Neural progenitor cell (in vitro differentiated cells): ENCODE measurements at regions not wholly inside any gene's neighbourhood (a gene's known extent, or its start where the extent isn't known, plus 50 kb on each side); places are given as distances from the start of the nearest gene placed in this dataset.
A peak's percentile ranks its signal among the peaks of the same experiment; 100 is the strongest.

Source experiments
- DNase-seq: peaks from one replicate; pipeline ENCODE4 v3.0.0-alpha.2; 2016; ENCODE audit warnings: low spot score
- H2AFZ ChIP-seq: fragments of 200-600 bp; sonication (generic); replicated peaks from 2 replicates; pipeline ENCODE4 v1.6.1; 2016; ENCODE audit warnings: antibody characterized with exemption
- H3F3A ChIP-seq: fragments of 200-600 bp; sonication (generic); 2 replicates; pipeline ENCODE4 v1.6.1; 2016; ENCODE audit warnings: antibody characterized with exemption, low read depth
- H3K27ac ChIP-seq: fragments of 200-600 bp; sonication (generic); 2 replicates; pipeline ENCODE4 v1.5.1; 2016; ENCODE audit warnings: mild to moderate bottlenecking
- H3K27me3 ChIP-seq: fragments of 200-600 bp; sonication (generic); 2 replicates; pipeline ENCODE4 v1.6.1; 2016; ENCODE audit warnings: mild to moderate bottlenecking, moderate library complexity
- H3K36me3 ChIP-seq: fragments of 200-600 bp; sonication (generic); 2 replicates; pipeline ENCODE4 v1.5.1; 2016
- H3K4me1 ChIP-seq: fragments of 200-600 bp; sonication (generic); 2 replicates; pipeline ENCODE4 v1.6.1; 2016; ENCODE audit warnings: mixed run types
- H3K4me2 ChIP-seq: fragments of 200-600 bp; sonication (generic); 2 replicates; pipeline ENCODE4 v1.6.1; 2016
- H3K4me3 ChIP-seq: fragments of 200-600 bp; sonication (generic); 2 replicates; pipeline ENCODE4 v1.5.1; 2016
- H3K79me2 ChIP-seq: fragments of 200-600 bp; sonication (generic); 2 replicates; pipeline ENCODE4 v1.6.1; 2016; ENCODE audit warnings: low read depth
- H3K9ac ChIP-seq: fragments of 200-600 bp; sonication (generic); 2 replicates; pipeline ENCODE4 v1.6.1; 2016
- H3K9me3 ChIP-seq: fragments of 200-600 bp; sonication (generic); 2 replicates; pipeline ENCODE4 v1.5.1; 2016; ENCODE audit warnings: low read depth
- H4K20me1 ChIP-seq: fragments of 200-600 bp; sonication (generic); 2 replicates; pipeline ENCODE4 v1.6.1; 2016; ENCODE audit warnings: low read depth
- H3K27ac Mint-ChIP-seq: 3 replicates; pipeline ENCODE4 v1.8.0; 2021; ENCODE audit warnings: mixed read lengths
- H3K27me3 Mint-ChIP-seq: 2 replicates; pipeline ENCODE4 v1.8.0; 2022; ENCODE audit warnings: low read depth, mild to moderate bottlenecking, inconsistent platforms, moderate library complexity, mixed read lengths; ENCODE audit not compliant: insufficient read depth
- H3K36me3 Mint-ChIP-seq: 3 replicates; pipeline ENCODE4 v1.8.0; 2021; ENCODE audit warnings: mixed read lengths
- H3K4me1 Mint-ChIP-seq: 3 replicates; pipeline ENCODE4 v1.8.0; 2021; ENCODE audit warnings: mixed read lengths
- H3K4me3 Mint-ChIP-seq: 3 replicates; pipeline ENCODE4 v1.8.0; 2021; ENCODE audit warnings: mild to moderate bottlenecking, moderate library complexity, mixed read lengths
- H3K9me3 Mint-ChIP-seq: 3 replicates; pipeline ENCODE4 v1.8.0; 2020; ENCODE audit warnings: mixed read lengths
- EZH2 ChIP-seq: fragments of 200-600 bp; sonication (generic); IDR thresholded peaks from 2 replicates; pipeline ENCODE4 v1.6.1; 2017; ENCODE audit warnings: antibody characterized with exemption, mild to moderate bottlenecking, moderate library complexity
- EZH2phosphoT487 ChIP-seq: fragments of 200-600 bp; sonication (generic); IDR thresholded peaks from 2 replicates; pipeline ENCODE4 v1.6.1; 2017; ENCODE audit warnings: antibody characterized with exemption
- TF ChIP-seq, protein P1 (sequence below): fragments of 200-600 bp; sonication (generic); IDR thresholded peaks from 2 replicates; pipeline ENCODE4 v1.5.1; 2017; ENCODE audit warnings: antibody characterized with exemption, mild to moderate bottlenecking

DNA sequence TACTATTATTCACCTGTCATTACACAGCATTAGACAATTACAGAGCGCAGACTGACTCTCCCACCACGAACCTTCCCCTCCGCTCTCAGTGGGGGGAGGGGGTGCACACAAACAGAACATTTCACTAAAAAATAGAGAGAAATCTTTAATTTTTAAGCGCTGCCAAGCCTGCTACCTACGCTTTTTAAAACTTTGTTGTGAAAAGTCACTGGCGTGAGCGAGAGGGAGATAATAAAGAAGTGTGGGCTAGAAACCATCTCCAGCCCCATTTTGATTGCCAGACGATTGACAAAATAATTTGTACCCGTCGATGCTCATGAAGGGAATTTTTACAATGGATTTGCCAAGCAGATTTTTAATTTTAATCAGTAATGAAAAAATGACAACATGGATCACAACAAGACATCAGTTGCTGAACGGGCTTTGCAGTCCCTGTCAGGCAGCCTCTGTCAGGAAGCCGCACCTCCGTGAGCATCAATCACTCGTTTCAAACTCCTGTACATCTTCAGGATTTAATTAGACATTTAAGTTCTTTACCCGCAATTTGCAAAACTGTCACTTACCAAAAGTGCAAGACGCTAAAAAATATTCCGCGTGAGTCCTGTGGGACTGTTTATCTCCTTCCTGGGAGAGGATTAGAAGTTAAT, 209.1 kb downstream of the BCL11B start:
- Mint-ChIP-seq H3K27ac (no peak overlapping the region), H3K9me3 (peaks cover 2% of the 10 kb centered on the region), H3K4me1 (peaks cover 3% of the 10 kb centered on the region), H3K27me3 (peaks cover 4% of the 10 kb centered on the region), H3K36me3 (no peaks in the 10 kb centered on the region), H3K4me3 (no peak overlapping the region)
- Histone ChIP-seq H4K20me1 (no peaks in the 10 kb centered on the region), H3K79me2 (no peaks in the 10 kb centered on the region), H3F3A (no peaks in the 10 kb centered on the region), H3K27me3 (no peaks in the 10 kb centered on the region), H3K9ac (no peak overlapping the region), H3K4me1 (peaks cover 3% of the 10 kb centered on the region), H3K4me3 (no peak overlapping the region), H3K9me3 (no peaks in the 10 kb centered on the region), H2AFZ (no peak overlapping the region), H3K27ac (no peak overlapping the region), H3K4me2 (no peak overlapping the region), H3K36me3 (no peaks in the 10 kb centered on the region)
- no peak for DNase-seq
- TF ChIP-seq EZH2phosphoT487, result no peak
- TF ChIP-seq, protein P1, sequence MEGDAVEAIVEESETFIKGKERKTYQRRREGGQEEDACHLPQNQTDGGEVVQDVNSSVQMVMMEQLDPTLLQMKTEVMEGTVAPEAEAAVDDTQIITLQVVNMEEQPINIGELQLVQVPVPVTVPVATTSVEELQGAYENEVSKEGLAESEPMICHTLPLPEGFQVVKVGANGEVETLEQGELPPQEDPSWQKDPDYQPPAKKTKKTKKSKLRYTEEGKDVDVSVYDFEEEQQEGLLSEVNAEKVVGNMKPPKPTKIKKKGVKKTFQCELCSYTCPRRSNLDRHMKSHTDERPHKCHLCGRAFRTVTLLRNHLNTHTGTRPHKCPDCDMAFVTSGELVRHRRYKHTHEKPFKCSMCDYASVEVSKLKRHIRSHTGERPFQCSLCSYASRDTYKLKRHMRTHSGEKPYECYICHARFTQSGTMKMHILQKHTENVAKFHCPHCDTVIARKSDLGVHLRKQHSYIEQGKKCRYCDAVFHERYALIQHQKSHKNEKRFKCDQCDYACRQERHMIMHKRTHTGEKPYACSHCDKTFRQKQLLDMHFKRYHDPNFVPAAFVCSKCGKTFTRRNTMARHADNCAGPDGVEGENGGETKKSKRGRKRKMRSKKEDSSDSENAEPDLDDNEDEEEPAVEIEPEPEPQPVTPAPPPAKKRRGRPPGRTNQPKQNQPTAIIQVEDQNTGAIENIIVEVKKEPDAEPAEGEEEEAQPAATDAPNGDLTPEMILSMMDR, result no peak
- TF ChIP-seq EZH2, result no peak

GRCh38 chr14:99063620-99064225, 208.3 kb downstream of the BCL11B start:
- Mint-ChIP-seq H3K27me3 (peaks cover 6% of the 10 kb centered on the region), H3K9me3 (peaks cover 3% of the 10 kb centered on the region), H3K36me3 (no peaks in the 10 kb centered on the region), H3K4me1 (peaks cover 3% of the 10 kb centered on the region), H3K4me3 (no peak overlapping the region), H3K27ac (no peak overlapping the region)
- Histone ChIP-seq H3K27me3 (no peaks in the 10 kb centered on the region), H3K9ac (no peak overlapping the region), H3K9me3 (no peaks in the 10 kb centered on the region), H3F3A (no peaks in the 10 kb centered on the region), H3K36me3 (no peaks in the 10 kb centered on the region), H3K4me3 (no peak overlapping the region), H3K4me2 (no peak overlapping the region), H2AFZ (no peak overlapping the region), H4K20me1 (no peaks in the 10 kb centered on the region), H3K4me1 (peaks cover 3% of the 10 kb centered on the region), H3K79me2 (no peaks in the 10 kb centered on the region), H3K27ac (no peak overlapping the region)
- no peak for TF ChIP-seq EZH2phosphoT487
- no peak for TF ChIP-seq EZH2
- TF ChIP-seq, protein P1, result no peak
- no peak for DNase-seq

- Histone ChIP-seq H3K27me3 (no peaks in the 10 kb centered on the region), H2AFZ (no peak overlapping the region), H4K20me1 (no peaks in the 10 kb centered on the region), H3K79me2 (no peaks in the 10 kb centered on the region), H3K36me3 (no peaks in the 10 kb centered on the region), H3K4me1 (peaks cover 3% of the 10 kb centered on the region), H3K9me3 (no peaks in the 10 kb centered on the region), H3K4me2 (peak overlapping the region; percentile 8), H3K27ac (no peak overlapping the region), H3K9ac (no peak overlapping the region), H3K4me3 (no peak overlapping the region), H3F3A (no peaks in the 10 kb centered on the region)
- DNase-seq, result no peak
- H3K27me3 Mint-ChIP-seq, result peaks cover 7% of the 10 kb centered on the region
- H3K4me1 Mint-ChIP-seq, result peaks cover 3% of the 10 kb centered on the region
- H3K27ac Mint-ChIP-seq, result no peak overlapping the region
- TF ChIP-seq, protein P1, result no peak
- TF ChIP-seq EZH2phosphoT487 (no peak), EZH2 (no peak)
- no peak overlapping the region for H3K4me3 Mint-ChIP-seq
- no peaks in the 10 kb centered on the region for H3K36me3 Mint-ChIP-seq
- H3K9me3 Mint-ChIP-seq, result peaks cover 3% of the 10 kb centered on the region
These were observed 207.6 kb downstream of the BCL11B start for GRCh38 chr14:99064262-99064954.
